C4-2B (cell line): ENCODE measurements at regions not wholly inside any gene's neighbourhood (a gene's known extent, or its start where the extent isn't known, plus 50 kb on each side); places are given as distances from the start of the nearest gene placed in this dataset.
"Not testable (repeated sequence)": the region's sequence is repeated elsewhere in the genome, so short reads cannot be mapped to it uniquely, and the experiment has no call there.

Experiments used
- H3K27ac ChIP-seq: fragments of 450-650 bp; 2 replicates; pipeline ENCODE4 v1.5.1; 2017
- CTCF ChIP-seq: fragments of 450-650 bp; conservative IDR thresholded peaks from 2 replicates; pipeline ENCODE4 v1.5.1; 2017; ENCODE audit warnings: mild to moderate bottlenecking
- ZFX ChIP-seq: fragments of 450-650 bp; IDR thresholded peaks from 2 replicates; pipeline ENCODE4 v1.6.1; 2017

GRCh38 chr7:65509368-65510186, 135.9 kb downstream of the ZNF92 start:
- TF ChIP-seq ZFX (no peak), CTCF (no peak)

GRCh38 chr7:65510187-65510538, 136.5 kb downstream of the ZNF92 start:
- H3K27ac ChIP-seq = not testable (repeated sequence)

More at GRCh38 chr7:65509368-65510186, 135.9 kb downstream of the ZNF92 start:
- H3K27ac ChIP-seq = no peak overlapping the region

- not testable (repeated sequence) for H3K27ac ChIP-seq
Measured at GRCh38 chr7:65519751-65520150, 146.1 kb downstream of the ZNF92 start.

GRCh38 chr7:65545465-65546161, 172.0 kb downstream of the ZNF92 start:
- not testable (repeated sequence) for H3K27ac ChIP-seq

- not testable (repeated sequence) for H3K27ac ChIP-seq
Measured at GRCh38 chr7:65549589-65550443, 176.2 kb downstream of the ZNF92 start.

GRCh38 chr7:65550444-65550809, 176.8 kb downstream of the ZNF92 start:
- not testable (repeated sequence) for H3K27ac ChIP-seq

- not testable (repeated sequence) for H3K27ac ChIP-seq
Measured at GRCh38 chr7:65551042-65551441, 177.4 kb downstream of the ZNF92 start.

- H3K27ac ChIP-seq = not testable (repeated sequence)
Measured at GRCh38 chr7:65554553-65555476, 181.2 kb downstream of the ZNF92 start.

GRCh38 chr7:65558584-65558983, 184.9 kb downstream of the ZNF92 start:
- not testable (repeated sequence) for H3K27ac ChIP-seq

GRCh38 chr7:65561786-65562372, 188.2 kb downstream of the ZNF92 start:
- H3K27ac ChIP-seq = not testable (repeated sequence)

GRCh38 chr7:65562522-65562921, 188.9 kb downstream of the ZNF92 start:
- H3K27ac ChIP-seq = not testable (repeated sequence)

GRCh38 chr7:65563333-65563732, 189.7 kb downstream of the ZNF92 start:
- not testable (repeated sequence) for H3K27ac ChIP-seq

- H3K27ac ChIP-seq = not testable (repeated sequence)
Measured at GRCh38 chr7:65568226-65568625, 194.6 kb downstream of the ZNF92 start.

- H3K27ac ChIP-seq = not testable (repeated sequence)
Measured at GRCh38 chr7:65570990-65571389, 197.3 kb downstream of the ZNF92 start.

GRCh38 chr7:65572581-65572980, 198.9 kb downstream of the ZNF92 start:
- not testable (repeated sequence) for H3K27ac ChIP-seq

GRCh38 chr7:65576370-65576769, 202.7 kb downstream of the ZNF92 start:
- H3K27ac ChIP-seq = not testable (repeated sequence)

GRCh38 chr7:65582518-65583119, 209.0 kb downstream of the ZNF92 start:
- not testable (repeated sequence) for H3K27ac ChIP-seq

- not testable (repeated sequence) for H3K27ac ChIP-seq
Measured at GRCh38 chr7:65602495-65602894, 228.8 kb downstream of the ZNF92 start.
